ENCODE measurements at regions not wholly inside any gene's neighbourhood (a gene's known extent, or its start where the extent isn't known, plus 50 kb on each side); places are given as distances from the start of the nearest gene placed in this dataset.

DNA sequence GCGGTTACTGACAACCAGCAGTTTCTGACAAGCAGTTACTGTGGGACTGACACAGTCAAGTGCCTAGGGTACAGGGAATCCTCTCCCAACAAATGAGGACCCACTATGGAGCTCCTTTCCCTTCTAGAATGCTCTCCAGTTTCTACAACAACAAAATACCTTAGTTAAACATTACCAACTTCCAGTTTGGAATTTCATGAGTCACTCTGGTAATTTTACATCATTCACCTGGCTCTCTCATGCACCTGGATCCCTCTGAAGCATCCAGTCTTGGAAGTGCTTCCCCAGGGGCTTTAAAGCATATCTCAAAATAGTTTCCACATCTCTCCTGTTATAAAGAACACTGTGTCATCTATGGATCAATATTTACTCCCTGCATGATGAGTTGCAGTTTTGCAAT lies 286.7 kb upstream of the SPTLC3 start:
- TF ChIP-seq EZH2 (IDR thresholded peaks at IDR 0.05; ENCODE audit: borderline replicate concordance, low read length) = no peak
- TF ChIP-seq, protein P1, sequence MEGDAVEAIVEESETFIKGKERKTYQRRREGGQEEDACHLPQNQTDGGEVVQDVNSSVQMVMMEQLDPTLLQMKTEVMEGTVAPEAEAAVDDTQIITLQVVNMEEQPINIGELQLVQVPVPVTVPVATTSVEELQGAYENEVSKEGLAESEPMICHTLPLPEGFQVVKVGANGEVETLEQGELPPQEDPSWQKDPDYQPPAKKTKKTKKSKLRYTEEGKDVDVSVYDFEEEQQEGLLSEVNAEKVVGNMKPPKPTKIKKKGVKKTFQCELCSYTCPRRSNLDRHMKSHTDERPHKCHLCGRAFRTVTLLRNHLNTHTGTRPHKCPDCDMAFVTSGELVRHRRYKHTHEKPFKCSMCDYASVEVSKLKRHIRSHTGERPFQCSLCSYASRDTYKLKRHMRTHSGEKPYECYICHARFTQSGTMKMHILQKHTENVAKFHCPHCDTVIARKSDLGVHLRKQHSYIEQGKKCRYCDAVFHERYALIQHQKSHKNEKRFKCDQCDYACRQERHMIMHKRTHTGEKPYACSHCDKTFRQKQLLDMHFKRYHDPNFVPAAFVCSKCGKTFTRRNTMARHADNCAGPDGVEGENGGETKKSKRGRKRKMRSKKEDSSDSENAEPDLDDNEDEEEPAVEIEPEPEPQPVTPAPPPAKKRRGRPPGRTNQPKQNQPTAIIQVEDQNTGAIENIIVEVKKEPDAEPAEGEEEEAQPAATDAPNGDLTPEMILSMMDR (conservative IDR thresholded peaks at IDR 0.05 in 1 of 2, IDR thresholded peaks at IDR 0.05 in 1 of 2; ENCODE audit: extremely low read depth in 1 of 2, insufficient read depth in 1 of 2, low read depth in 1 of 2, low read length in 2 of 2) = no peak
